22Rv1 (cell line): ENCODE measurements at regions not wholly inside any gene's neighbourhood (a gene's known extent, or its start where the extent isn't known, plus 50 kb on each side); places are given as distances from the start of the nearest gene placed in this dataset.

Experiments used
- CTCF ChIP-seq: fragments of 450-650 bp; IDR thresholded peaks from 2 replicates; pipeline ENCODE4 v1.5.1; 2017; ENCODE audit warnings: mild to moderate bottlenecking
- ZFX ChIP-seq: fragments of 450-650 bp; IDR thresholded peaks from 2 replicates; pipeline ENCODE4 v1.6.1; 2017; ENCODE audit warnings: antibody characterized with exemption, borderline replicate concordance

- TF ChIP-seq CTCF: no peak
- TF ChIP-seq ZFX: no peak
Observed at GRCh38 chr5:157986431-157986990, 127.6 kb upstream of the CLINT1 start.
